NCI-H2107 treated with DMSO at 0.1 percent for 48 hours (cell line): ENCODE measurements at regions not wholly inside any gene's neighbourhood (a gene's known extent, or its start where the extent isn't known, plus 50 kb on each side); places are given as distances from the start of the nearest gene placed in this dataset.

ENCODE experiments used
- DNase-seq: peaks from one replicate; lab custom pipeline; 2025; ENCODE audit not compliant: unreplicated experiment; lab: John Stamatoyannopoulos, UW

DNA sequence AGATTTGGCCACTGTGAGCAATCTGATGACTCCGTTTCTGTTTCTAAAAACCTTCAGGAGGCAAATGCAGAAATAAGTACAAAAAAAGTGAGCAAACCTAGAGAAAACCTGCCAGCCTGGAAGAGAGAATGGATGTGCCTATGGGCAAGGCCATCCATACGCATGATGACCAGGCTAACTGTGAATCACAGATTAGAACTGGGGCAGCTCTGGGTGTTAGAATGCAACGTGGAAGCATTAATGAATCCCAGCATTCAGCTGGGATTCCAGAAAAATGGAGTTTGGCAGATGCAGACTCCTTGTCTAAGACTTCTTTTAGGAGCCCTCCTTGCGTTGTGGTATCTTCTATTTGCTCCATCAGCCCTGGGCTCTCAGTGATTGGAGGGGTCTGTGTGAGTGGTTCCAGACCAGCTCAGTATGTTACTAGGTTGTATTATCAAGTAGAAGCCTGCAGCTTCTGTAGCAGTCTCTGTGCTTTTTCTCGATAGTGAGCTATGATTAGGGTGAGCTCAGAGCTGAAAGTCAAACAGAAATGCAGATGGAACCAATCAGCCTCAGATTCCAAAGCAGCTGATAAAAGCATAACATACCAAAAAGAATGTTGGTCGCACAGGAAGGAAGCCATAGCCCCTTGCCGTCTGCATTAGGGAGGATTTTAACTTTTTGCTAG lies 154.0 kb downstream of the PSMG1 start:
- DNase-seq = no peak

DNA sequence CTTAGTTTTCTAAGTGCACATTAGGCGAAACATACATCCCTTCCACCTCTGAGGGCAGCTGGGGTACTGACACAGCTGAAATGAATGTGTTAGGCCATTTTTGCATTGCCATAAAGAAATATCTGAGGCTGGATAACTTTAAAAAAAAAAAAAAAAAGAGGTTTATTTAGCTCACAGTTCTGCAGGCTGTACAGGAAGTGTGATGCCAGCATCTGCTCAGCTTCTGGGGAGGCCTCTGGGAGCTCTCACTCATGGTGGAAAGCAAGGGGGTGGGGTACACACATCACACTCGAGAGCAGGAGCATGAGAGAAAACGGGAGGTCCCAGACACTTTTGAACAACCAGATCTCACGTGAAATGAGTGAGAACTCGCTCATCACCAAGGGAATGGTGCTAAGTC lies 158.1 kb downstream of the PSMG1 start:
- no peak for DNase-seq

DNA sequence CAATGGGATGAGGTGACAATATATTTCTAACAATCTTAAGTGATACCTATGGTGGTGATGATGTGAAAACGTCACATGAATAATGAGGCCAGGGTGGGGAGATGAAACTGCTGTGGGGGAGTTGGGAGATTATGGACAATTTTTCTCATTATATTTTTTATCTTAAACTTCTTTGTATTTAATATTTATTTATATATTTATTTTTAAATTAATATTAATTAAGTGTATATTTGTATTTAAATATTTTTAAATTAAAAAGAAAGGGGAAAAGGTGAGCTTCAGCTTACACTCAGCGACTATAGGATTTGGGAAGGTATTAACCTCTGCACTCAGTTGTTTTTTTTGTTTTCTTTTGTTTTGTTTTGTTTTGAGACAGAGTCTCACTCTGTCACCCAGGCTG lies 158.7 kb downstream of the PSMG1 start:
- DNase-seq = no peak

DNA sequence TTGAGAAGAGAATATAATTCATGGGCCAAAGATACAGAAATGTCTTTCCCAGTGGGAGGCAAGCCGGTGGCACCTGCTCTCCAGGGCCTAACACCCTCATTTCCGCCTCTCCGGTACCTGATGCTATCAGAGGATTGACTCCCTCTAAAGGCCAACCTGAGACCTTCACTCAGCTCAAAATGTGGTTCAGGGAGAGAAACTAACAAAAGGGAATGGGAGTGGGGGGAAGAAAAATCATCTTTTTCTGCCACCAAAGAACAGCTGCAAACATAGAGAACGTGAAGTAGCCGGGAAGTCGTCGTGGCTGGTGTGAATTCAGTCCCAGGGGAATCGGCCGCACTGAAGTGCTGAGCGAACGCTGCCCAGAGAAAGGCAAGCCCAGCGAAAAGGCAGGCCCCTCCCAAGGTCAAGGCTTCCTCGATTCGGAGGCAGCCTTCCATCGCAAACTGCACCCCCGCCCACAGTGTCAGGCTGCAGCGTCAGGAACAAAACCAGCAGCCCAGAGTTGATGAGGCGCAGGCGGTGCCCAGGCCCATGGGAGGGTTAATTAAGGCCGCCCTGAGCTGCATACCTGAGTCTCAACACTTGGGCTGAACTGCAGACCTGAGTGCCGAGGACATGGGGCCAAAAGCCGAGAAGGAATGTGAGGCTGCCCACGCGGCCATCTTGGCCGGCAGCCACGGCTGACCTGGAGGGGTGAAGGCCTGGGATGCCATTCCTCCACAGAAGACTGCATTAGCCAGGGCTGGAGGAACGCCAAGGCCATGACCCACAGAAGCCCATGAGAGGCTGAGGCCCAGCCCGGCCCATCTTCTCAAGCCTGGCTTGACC lies 160.2 kb downstream of the PSMG1 start:
- peak; percentile 99 for DNase-seq

DNA sequence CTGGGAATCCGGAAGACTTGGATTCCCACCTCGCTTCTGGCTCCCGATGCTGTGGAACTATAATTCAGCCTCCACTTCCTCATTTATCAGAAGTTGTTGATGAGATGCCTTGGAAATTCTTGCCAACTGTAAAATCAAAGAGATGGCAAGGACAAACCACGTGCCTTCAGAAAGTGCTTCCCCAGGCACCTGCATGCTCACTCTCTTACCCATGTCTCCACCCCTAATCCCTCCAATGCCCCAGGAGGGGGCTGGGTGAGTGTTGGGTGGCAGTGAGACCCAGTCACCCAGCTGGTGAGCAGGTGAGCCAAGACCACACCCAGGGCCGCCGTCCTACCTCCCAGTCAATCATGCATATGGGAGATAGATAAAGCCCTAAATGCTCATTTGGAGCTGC lies 160.8 kb downstream of the PSMG1 start:
- DNase-seq = peak; percentile 99

DNA sequence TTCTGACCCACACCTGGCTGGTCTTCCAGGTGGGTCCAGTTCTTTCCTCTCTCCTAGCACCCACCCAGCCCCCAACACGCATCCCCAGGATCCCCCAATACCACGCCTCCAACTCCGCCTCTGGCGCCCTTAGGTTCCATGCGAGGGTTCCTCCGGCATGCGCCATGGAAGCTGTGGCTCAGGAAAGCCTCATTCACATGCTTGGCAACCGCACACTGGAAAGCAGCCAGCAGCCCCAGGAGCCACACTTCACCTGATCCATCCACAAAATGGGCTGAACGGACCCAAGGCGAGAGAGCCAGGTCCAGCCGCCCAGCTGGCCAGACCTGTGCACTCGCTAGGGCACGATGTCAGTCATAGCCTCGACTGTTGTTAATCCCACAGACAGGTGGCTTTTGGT lies 161.2 kb downstream of the PSMG1 start:
- peak; percentile 77 for DNase-seq

DNA sequence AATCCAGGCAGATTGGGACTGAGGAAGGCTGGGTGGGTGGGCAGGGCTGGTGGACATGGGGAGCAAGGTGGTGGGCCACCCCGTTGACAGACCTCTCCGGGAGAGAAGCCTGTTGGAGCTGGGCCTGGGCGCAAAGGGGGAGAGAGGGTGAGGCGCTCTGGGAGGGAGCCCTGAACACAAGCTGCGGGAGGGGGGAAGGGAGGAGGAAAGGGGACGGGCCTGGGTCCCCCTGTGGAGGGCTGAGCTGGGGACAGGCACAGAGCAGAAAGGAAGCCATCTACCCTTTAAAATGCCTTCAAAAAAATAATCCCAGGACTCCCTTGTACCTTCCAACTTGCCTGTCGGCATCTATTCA lies 161.8 kb downstream of the PSMG1 start:
- DNase-seq = no peak

DNA sequence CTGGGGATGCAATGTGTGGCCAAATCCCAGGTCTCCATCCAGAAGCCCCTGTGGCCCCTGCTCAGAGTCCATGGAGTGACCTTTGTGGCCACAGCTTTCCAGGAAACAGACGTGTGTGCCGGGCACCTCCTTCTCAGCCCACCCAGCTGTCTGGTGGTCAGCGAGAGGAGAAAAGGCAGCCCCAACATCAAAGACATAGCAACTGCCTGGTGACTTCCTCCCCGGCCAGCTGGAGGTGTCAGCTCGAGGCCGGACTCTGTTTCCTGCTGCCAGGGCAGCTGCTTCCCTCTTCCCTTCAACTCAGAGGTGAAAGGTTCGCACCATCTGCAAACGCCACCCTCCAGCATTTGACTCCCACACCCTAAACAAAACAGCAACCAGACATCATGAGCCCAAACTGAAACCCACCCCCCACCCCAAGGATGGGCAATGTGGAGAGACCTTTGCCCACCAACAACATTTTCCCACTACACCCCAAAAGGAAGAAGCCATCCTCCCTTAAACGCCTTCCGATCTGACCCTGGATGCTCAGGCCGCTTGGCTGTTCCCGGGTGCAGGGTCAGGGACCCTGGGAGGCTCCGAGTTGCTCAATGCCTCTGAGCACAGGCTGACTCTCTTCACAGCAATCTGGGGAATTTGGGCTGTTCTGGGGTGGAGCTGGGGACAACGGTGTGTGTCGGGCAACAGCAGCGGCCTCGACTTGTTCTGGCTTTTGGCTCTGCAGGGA lies 162.3 kb downstream of the PSMG1 start:
- DNase-seq = no peak

DNA sequence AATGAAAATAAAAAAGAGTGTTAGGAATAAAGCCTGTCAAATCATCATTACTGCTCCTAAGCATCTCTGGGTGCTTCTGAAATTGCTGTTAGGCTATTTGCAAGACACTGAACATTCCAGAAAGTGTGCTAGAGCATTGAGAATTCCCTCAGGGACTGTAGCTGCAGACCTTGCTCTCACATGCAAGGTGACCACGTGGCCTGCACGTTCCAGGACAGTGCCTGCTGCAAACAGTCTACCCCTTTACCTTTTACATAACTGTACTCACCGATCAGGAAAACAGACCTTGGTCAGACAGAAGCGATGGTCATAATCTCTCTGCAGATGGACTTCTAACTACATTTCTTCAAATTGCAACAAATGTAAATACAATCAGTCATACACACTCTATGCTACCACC lies 164.5 kb downstream of the PSMG1 start:
- DNase-seq = no peak

DNA sequence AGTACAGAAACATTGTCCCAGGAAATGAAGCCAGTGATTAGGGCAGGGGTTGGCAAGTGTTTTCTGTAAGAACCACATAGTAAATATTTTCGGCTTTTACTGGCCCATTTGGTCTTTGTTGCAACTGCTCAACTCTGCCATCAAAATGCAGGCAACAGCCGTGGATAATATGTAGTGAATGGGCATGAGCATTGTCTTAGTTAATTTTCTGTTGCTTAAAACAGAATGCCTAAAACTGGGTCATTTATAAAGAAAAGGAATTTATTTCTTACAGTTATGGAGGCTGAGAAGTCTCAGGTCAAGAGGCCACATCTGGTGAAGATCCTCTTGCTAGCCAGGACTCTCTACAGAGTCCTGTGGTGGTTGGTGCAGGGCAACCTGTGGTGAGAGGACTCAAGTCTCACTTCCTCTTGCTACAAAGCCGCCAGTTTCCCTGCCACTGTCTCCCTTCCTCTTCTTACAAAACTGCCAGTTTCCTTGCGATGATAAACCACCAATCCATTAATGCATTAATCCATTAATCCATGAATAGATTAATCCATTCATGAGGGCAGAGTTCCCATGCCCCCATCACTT lies 166.4 kb downstream of the PSMG1 start:
- no peak for DNase-seq

DNA sequence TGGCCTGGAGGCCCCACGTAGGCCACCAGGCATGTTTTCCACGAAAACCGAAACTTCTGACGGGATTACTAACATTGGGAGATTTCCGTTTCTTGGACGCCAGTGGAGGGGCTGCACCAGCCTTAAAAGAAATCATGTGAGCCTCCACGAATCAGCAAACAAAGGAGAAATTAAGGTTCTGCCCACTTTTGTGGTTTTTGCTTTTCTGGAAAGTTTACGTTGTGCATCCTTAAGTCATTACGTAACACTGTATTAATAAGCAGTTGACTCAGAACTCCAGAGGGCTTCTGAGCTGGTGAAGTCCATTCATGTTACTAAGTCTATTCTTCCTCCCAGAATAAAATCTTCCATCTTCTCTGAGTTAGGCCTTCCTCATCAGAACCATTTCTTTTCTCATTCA lies 168.5 kb downstream of the PSMG1 start:
- DNase-seq = no peak

DNA sequence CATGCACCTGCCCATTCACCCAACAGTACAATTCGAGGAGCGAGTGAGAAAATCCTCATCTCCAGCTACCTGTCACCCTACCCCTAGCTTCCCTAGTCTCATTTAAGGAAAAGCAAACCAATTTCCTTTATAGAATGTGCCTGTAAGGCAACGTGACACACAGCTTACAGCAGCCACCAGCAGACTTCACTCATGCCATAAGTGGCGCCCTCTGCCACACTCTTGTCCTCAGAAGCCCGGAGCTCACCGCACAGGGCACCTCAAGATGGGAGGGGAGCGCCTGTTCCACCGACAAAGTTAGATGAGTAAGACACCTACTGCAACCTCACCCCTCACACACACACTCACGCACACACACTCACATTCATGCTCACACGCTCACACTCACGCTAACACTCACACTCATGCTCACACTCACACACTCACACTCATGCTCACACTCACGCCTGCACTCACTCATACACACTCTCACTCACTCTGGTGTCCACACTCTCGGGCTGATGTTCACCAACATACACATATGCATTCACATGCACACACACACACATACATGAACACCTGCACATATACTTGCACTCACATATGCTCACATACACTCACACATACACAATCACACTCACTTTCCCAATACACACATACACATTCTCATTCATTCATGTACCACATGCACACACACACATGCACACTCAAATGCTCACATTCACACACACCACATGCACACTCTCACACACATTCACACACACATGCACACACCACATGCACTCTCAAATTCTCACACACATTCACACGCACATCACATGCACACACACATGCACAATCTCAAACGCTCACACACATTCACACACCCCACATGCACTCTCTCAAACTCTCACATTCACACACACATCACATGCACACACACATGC lies 170.7 kb downstream of the PSMG1 start:
- no peak for DNase-seq

DNA sequence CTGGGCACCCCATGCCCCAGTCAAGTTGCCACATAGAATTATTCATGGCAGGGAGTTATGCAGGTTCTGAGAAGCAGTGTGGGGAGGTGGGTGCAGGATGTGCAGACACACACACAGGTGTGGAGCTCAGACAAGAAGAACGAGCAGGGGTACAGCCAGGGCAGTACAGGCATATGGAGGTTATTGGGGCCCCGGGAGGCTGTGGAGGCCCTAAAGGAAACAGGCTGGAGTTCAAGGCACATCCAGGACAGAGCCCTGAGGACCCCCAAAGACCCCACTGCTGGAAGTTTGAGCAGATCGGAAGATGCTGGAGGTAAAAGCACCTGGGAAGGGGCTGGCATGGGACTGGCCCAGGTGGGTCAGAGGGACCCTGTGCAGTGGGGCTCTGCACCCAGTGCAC lies 171.3 kb downstream of the PSMG1 start:
- no peak for DNase-seq

DNA sequence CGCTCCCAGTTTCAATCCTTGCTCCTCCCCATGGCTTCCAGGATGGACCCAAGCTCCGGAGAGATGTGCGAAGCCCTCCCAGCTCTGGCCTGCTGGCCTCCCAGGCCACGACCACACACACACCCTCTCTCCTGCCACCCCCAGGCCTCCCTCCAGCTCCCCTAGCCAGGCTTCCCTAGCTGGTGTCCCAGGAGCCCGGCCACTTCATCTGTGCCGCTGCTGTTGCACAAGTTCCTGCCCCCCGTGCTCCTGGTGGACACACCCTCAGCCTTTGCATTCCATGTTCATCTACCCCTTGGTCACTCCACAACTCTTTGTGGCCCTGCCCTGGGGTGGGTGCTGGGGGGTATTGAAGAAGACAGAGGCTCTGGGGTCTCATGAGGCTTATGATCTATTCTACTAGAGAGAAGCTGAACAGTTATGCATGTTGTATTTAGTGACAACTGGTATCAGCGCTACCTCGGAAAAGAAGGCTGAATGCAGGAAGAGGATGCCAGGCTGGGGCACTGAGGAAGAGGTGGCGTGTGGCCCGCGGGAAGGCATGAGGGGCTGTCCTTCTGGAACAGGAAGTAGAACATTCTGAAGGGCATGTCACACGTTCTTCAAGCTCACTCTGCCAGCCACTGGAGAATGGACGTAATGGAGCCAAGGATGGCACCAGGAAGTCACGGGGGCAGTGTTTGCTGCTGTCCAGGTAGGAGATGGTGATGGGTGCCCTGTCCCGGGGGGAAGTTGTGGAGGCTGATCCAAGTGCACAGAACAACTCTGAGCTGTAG lies 172.4 kb downstream of the PSMG1 start:
- DNase-seq = no peak

DNA sequence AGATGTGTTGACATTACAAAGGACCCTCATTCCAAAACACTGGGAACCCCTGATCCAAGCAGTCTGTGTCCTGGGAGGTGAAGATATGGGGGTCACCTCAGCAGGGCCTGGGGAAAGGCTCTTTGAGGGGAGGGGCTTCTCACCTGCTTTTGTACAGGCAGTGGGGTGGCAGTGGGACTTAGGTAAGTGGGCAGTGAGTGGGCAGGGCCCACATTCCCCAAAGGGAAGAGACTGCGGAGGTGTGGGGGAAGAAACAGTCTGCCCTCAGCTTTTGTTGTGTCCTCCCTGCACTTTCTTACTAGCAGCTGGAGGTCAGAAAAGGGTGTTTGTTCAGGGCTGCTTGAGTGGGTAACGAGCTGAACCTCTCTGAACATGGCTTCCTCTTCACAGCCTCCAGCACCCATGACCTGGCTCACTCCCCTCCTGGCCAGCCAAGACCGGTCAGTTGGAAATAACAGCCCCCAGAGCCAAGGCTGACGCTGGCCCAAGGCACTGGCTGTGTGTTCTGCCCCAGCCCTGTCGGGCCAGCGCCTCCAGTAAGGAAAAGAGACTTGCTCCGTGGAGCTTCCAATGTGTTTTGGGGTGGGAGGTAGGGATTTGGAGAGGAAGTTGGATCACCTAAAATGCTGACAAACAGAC lies 173.5 kb downstream of the PSMG1 start:
- no peak for DNase-seq

DNA sequence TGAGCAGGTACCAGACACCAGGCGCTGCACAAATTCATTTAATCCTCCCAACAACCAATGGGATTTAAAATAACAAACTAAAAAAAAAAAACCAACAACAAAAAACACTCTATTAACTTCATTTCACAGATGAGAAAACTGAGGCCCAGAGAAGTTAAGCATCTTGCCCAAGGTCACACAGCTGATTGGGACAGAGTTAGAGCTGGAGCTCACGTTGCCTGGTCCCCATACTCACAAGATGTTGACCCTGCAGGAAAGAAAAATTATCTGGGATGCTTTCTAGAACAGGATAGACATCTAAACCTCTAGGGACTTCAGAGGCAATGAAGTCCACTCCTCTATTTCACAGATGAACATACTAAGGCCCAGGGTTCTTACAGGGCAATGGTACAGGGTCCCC lies 175.3 kb downstream of the PSMG1 start:
- DNase-seq = no peak

DNA sequence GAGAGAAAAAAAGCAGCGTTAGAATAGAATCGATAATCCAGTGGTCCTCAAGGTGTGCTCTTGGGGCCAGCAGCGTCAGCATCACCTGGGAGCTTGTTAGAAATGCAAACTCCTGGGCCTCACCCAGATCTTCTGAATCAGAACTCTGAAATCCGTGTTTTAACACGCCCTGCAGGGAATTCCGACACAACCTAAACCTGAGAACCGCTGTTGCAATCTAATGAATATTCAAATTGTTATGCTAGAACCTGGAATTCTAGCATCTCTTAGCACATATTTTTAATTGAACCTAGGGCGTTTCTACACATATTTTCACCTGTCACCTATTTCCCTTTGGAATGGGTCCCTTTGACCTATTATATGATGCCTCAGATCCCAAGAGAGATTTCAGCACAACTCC lies 175.7 kb downstream of the PSMG1 start:
- no peak for DNase-seq

DNA sequence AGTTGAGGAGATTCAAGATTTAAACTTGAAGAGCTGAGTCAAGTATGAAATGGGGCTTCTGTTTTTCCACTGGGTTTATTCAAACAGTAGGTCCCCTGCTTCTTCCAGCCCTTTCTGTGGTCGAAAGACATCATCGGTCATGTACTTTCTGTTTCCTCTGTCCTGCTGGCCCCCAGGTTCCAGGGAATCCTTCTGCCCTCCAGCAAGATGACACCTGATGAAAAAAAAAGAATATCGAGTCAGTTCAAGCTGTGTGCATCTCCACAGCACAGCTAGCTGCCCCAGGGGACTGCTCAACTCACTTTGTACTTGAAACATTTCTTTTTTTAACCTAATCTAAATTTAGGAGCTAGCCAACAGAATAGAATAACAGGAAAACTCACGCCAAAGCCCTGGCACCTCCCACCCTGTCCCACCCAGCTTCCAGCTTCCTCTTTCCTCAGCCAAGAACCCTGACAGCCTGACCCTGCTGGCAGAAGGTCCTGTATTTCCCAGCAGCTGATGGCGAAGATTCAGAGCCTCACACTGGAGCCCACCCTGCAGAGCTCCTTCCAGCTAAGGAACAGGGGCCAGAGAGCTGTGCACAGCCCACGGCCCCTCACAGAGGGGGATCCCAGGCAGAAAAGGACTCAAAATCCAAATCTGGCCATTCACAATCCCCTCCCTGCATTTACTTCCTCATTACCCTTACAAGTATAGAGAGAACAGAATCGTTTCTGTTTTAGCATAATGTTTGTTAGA lies 176.5 kb downstream of the PSMG1 start:
- DNase-seq = no peak

DNA sequence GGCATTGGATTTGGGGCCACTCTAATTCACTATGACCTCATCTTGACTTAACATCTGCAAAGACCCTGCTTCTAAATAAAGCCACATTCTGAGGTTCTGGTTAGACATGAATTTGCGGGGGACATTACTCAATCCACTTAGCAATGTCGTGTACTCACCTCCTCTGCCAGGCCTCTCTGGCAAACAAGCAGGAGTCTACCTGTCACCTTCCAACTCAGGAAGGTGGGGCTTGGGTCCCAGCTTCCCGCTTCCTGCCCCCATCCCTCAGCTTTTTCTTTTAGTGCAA lies 177.8 kb downstream of the PSMG1 start:
- DNase-seq = no peak
